HUES6 (cell line): ENCODE measurements at regions not wholly inside any gene's neighbourhood (a gene's known extent, or its start where the extent isn't known, plus 50 kb on each side); places are given as distances from the start of the nearest gene placed in this dataset.

Experiments
- H3K27ac ChIP-seq: 2 replicates; pipeline ENCODE4 v1.7.0; 2013; ENCODE audit warnings: low read depth, mild to moderate bottlenecking, low read length, inconsistent platforms
- H3K27me3 ChIP-seq: 2 replicates; pipeline ENCODE4 v1.6.1; 2013; ENCODE audit warnings: low read length; ENCODE audit not compliant: control insufficient read depth, insufficient read depth
- H3K36me3 ChIP-seq: 2 replicates; pipeline ENCODE4 v1.6.1; 2013; ENCODE audit warnings: low read length; ENCODE audit not compliant: control insufficient read depth, insufficient read depth
- H3K4me1 ChIP-seq: 2 replicates; pipeline ENCODE4 v1.6.1; 2013; ENCODE audit warnings: low read length; ENCODE audit not compliant: control insufficient read depth, insufficient read depth
- H3K4me3 ChIP-seq: 2 replicates; pipeline ENCODE4 v1.5.1; 2013; ENCODE audit warnings: low read depth, low read length
- H3K9ac ChIP-seq: one replicate; pipeline ENCODE4 v1.6.1; 2013; ENCODE audit warnings: mild to moderate bottlenecking, low read length
- H3K9me3 ChIP-seq: 2 replicates; pipeline ENCODE4 v1.6.1; 2013; ENCODE audit warnings: low read depth, low read length; ENCODE audit not compliant: control insufficient read depth, insufficient read depth

DNA sequence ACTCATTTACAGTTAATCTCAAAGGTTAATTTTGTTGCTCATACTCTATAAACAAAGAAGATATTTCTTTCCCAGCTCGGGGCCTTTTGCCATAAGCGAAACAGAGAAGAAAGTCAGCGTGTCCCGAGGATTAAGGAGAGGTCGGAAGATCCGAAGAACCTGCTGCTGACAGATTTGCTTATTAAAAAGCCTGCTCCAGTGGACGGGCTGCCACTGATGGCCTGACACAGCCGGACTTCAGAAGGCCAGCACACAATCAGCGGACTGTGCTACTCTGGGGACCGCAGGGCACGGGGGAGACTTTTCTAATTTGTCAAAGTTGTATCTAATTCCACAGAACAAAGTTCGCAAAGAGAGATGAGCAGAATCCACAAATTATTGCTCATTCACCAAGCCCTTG is 315.4 kb downstream of the ETAA1 start:
- no peak overlapping the region for H3K9ac ChIP-seq
- H3K9me3 ChIP-seq: no peaks in the 10 kb centered on the region
- H3K27ac ChIP-seq: no peak overlapping the region
- H3K4me3 ChIP-seq: no peak overlapping the region
- no peaks in the 10 kb centered on the region for H3K27me3 ChIP-seq
- no peaks in the 10 kb centered on the region for H3K36me3 ChIP-seq
- H3K4me1 ChIP-seq: no peaks in the 10 kb centered on the region

GRCh38 chr2:67713376-67713775 is 316.2 kb downstream of the ETAA1 start:
- Histone ChIP-seq H3K4me1 (no peaks in the 10 kb centered on the region), H3K27me3 (no peaks in the 10 kb centered on the region), H3K4me3 (no peak overlapping the region), H3K9me3 (no peaks in the 10 kb centered on the region), H3K27ac (no peak overlapping the region), H3K36me3 (no peaks in the 10 kb centered on the region), H3K9ac (no peak overlapping the region)

DNA sequence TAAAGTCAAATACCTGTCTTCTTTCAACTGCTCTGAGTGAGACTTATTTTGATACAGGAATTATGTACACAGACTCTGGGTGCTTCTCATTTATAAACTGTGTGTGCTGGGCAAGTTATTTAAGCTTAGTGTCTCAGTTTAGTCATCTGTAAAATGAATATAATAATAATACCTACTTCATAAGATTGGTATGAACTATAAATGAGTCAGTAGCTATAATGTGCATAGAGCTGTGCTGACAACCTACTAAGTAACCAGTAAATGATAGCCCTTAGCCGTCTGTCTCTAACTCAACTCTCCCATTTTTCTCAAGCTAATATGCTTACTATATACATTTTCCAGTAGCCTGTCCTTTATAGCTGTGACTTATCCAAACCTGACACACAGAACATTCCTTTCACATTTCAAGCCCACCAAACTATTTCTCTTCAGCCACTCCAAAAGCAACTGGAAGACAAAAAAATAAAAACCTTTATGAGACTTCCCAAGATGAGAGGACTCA is 319.8 kb downstream of the ETAA1 start:
- H3K27ac ChIP-seq: no peak overlapping the region
- H3K27me3 ChIP-seq: no peaks in the 10 kb centered on the region
- no peaks in the 10 kb centered on the region for H3K4me1 ChIP-seq
- no peak overlapping the region for H3K4me3 ChIP-seq
- peaks cover 6% of the 10 kb centered on the region; the same call in 1 of the 2 replicates for H3K9me3 ChIP-seq
- no peaks in the 10 kb centered on the region for H3K36me3 ChIP-seq
- no peak overlapping the region for H3K9ac ChIP-seq

DNA sequence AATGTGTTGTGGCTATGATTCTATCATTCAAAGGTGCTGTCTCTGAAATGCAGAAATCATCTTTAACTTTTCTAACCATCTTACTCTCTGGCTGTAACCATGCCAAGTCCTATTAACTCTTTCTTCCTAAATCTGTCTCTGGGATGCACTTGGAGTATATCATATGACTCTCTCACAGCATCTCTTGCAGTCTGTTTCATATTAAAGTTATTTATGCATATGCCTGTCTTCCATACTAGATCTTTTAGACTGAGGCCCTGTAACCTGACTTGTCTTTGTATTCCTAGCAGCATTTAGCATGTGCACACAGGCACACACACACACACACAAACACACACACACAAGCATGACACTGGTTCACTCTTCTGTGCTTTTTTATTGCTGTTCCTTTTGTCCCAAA is 320.6 kb downstream of the ETAA1 start:
- Histone ChIP-seq H3K27me3 (no peaks in the 10 kb centered on the region), H3K36me3 (no peaks in the 10 kb centered on the region), H3K27ac (no peak overlapping the region)

DNA sequence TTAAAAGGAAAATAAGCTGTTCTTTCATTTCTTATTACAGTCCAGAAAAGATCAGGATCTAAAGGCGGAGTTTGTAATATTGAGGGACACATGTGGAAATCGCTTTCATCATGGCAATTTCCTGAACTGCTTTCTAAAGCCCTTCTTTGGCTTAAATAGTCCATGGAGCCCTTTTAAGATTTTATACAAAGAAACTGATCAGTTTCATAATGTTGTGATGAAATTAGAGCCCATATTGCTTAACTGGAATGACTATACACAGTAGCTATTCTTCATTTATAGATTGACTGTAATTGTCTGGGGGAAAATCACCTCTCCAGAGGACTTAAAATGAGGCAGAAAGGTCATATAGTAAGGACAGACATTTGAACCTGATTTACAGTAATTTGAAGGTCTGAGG is 322.2 kb downstream of the ETAA1 start:
- H3K9ac ChIP-seq: no peak overlapping the region
- no peak overlapping the region for H3K4me3 ChIP-seq
- no peaks in the 10 kb centered on the region for H3K27me3 ChIP-seq
- no peaks in the 10 kb centered on the region for H3K36me3 ChIP-seq
- no peak overlapping the region for H3K27ac ChIP-seq
- H3K4me1 ChIP-seq: no peaks in the 10 kb centered on the region
- peaks cover 8% of the 10 kb centered on the region; the same call in 1 of the 2 replicates for H3K9me3 ChIP-seq

More for the DNA sequence above, 320.6 kb downstream of the ETAA1 start:
- Histone ChIP-seq H3K4me1 (no peaks in the 10 kb centered on the region), H3K9me3 (peaks cover 8% of the 10 kb centered on the region; the same call in 1 of the 2 replicates), H3K4me3 (no peak overlapping the region), H3K9ac (no peak overlapping the region)

DNA sequence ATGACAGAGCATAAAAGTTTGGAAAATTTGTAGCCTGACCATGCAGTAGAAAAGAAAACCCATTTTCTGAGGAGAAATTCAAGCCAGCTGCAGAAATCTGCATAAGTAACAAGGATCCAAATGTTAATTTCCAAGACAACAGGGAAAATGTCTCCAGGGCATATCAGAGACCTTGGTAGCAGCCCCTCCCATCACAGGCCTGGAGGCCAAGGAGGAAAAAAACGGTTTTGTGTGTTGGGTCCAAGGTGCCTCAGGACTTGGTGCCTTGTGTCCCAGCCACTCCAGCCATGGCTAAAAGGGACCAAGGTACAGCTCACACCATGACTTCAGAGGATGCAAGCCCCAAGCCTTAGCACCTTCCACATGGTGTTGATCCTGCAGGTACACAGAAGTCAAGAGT is 324.4 kb downstream of the ETAA1 start:
- no peak overlapping the region for H3K27ac ChIP-seq
- no peaks in the 10 kb centered on the region for H3K4me1 ChIP-seq
- H3K4me3 ChIP-seq: no peak overlapping the region
- H3K9ac ChIP-seq: no peak overlapping the region
- H3K36me3 ChIP-seq: no peaks in the 10 kb centered on the region
- H3K9me3 ChIP-seq: peaks cover 8% of the 10 kb centered on the region; the same call in 1 of the 2 replicates
- H3K27me3 ChIP-seq: no peaks in the 10 kb centered on the region

- Histone ChIP-seq H3K27me3 (no peaks in the 10 kb centered on the region), H3K36me3 (no peaks in the 10 kb centered on the region), H3K27ac (no peak overlapping the region)
Observed at GRCh38 chr2:67724261-67724660, 327.1 kb downstream of the ETAA1 start.

GRCh38 chr2:67725731-67726130 is 328.6 kb downstream of the ETAA1 start:
- no peak overlapping the region for H3K4me3 ChIP-seq
- no peaks in the 10 kb centered on the region for H3K27me3 ChIP-seq
- no peaks in the 10 kb centered on the region for H3K4me1 ChIP-seq
- no peak overlapping the region for H3K27ac ChIP-seq
- no peak overlapping the region for H3K9ac ChIP-seq
- no peaks in the 10 kb centered on the region for H3K36me3 ChIP-seq
- peaks cover 8% of the 10 kb centered on the region; the same call in 1 of the 2 replicates for H3K9me3 ChIP-seq

More at GRCh38 chr2:67724261-67724660, 327.1 kb downstream of the ETAA1 start:
- H3K9ac ChIP-seq: no peak overlapping the region
- no peak overlapping the region for H3K4me3 ChIP-seq
- H3K4me1 ChIP-seq: no peaks in the 10 kb centered on the region
- H3K9me3 ChIP-seq: peaks cover 8% of the 10 kb centered on the region; the same call in 1 of the 2 replicates

DNA sequence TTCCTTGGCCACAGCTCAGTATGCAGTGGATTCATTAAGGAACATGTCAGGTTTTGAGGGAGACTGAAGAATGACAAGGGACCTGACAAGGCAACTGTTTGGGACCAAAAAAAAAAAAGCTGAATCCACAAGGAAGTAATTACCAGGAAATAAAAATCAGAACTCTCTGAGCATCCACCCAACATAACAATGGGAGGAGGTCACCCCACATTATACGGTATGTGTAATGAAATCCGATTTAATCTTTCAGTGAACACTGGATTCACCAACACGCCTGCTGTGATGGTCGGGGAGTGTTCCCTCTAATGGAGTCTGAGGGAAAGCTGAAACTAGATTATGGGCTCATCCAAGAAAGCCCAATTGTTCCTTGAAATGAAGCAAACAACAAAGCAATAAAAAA is 329.3 kb downstream of the ETAA1 start:
- no peaks in the 10 kb centered on the region for H3K27me3 ChIP-seq
- no peak overlapping the region for H3K9ac ChIP-seq
- no peak overlapping the region for H3K4me3 ChIP-seq
- H3K9me3 ChIP-seq: peaks cover 7% of the 10 kb centered on the region; the same call in 1 of the 2 replicates
- H3K4me1 ChIP-seq: no peaks in the 10 kb centered on the region
- no peak overlapping the region for H3K27ac ChIP-seq
- no peaks in the 10 kb centered on the region for H3K36me3 ChIP-seq

- no peak overlapping the region for H3K27ac ChIP-seq
Observed at GRCh38 chr2:67727131-67727530, 330.0 kb downstream of the ETAA1 start.

DNA sequence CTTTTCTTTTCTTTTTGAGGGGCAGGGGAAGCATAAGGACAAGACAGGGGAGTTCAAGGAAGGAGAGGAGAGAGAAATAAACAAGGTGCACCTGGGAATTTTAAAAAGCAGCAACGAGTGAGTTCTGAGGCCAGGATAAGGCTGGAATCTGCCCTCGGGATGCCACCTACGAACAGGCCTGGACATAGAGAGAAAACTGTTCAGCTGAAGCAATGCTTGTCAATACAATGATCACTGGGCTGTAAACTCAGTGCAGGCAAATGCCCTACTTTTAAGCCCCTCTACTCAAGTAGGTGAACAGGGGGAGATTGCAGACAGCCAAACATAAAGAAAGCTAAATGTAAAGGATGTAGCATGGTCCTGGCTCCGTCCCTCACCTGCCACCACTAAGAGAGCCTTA is 330.5 kb downstream of the ETAA1 start:
- no peaks in the 10 kb centered on the region for H3K4me1 ChIP-seq
- no peak overlapping the region for H3K27ac ChIP-seq
- H3K27me3 ChIP-seq: no peaks in the 10 kb centered on the region
- no peaks in the 10 kb centered on the region for H3K36me3 ChIP-seq
- no peak overlapping the region for H3K4me3 ChIP-seq
- H3K9ac ChIP-seq: no peak overlapping the region
- H3K9me3 ChIP-seq: no peaks in the 10 kb centered on the region

More at GRCh38 chr2:67727131-67727530, 330.0 kb downstream of the ETAA1 start:
- peaks cover under 1% of the 10 kb centered on the region; the same call in 1 of the 2 replicates for H3K9me3 ChIP-seq
- no peaks in the 10 kb centered on the region for H3K4me1 ChIP-seq
- no peaks in the 10 kb centered on the region for H3K27me3 ChIP-seq
- no peaks in the 10 kb centered on the region for H3K36me3 ChIP-seq
- no peak overlapping the region for H3K9ac ChIP-seq
- no peak overlapping the region for H3K4me3 ChIP-seq
